HEK293T (cell line): ENCODE measurements at regions not wholly inside any gene's neighbourhood (a gene's known extent, or its start where the extent isn't known, plus 50 kb on each side); places are given as distances from the start of the nearest gene placed in this dataset.

Experiments
- CTCF ChIA-PET: fragments of 350-600 bp; formaldehyde crosslinking; extraction: SDS; loops from one replicate; lab custom pipeline; 2021; ENCODE audit warnings: antibody characterized with exemption, inconsistent platforms; lab: Yijun Ruan, JAX
- POLR2A ChIA-PET: fragments of 350-600 bp; formaldehyde crosslinking; extraction: SDS; loops from one replicate; lab custom pipeline; 2020; ENCODE audit warnings: antibody characterized with exemption, inconsistent platforms; lab: Yijun Ruan, JAX
- DNase-seq: peaks from one replicate; pipeline ENCODE4 v3.0.0; 2012; ENCODE audit warnings: mixed read lengths; ENCODE audit errors: extremely low spot score
- ARNT ChIP-seq: fragments of 450-650 bp; IDR thresholded peaks from 2 replicates; pipeline ENCODE4 v1.6.1; 2017; ENCODE audit warnings: mild to moderate bottlenecking
- BHLHE40 ChIP-seq: fragments of 450-650 bp; IDR thresholded peaks from 2 replicates; pipeline ENCODE4 v1.6.1; 2016; ENCODE audit warnings: mild to moderate bottlenecking, moderate library complexity, borderline replicate concordance
- CTBP1 ChIP-seq: fragments of 450-650 bp; IDR thresholded peaks from 2 replicates; pipeline ENCODE4 v1.6.1; 2016; ENCODE audit warnings: borderline replicate concordance
- ELF4 ChIP-seq: fragments of 450-650 bp; IDR thresholded peaks from 2 replicates; pipeline ENCODE4 v1.6.1; 2017; ENCODE audit warnings: antibody characterized with exemption
- FOXA1 ChIP-seq: fragments of 450-650 bp; IDR thresholded peaks from 2 replicates; pipeline ENCODE4 v1.6.1; 2016; ENCODE audit warnings: mild to moderate bottlenecking
- FOXK2 ChIP-seq: fragments of 450-650 bp; IDR thresholded peaks from 2 replicates; pipeline ENCODE4 v1.6.1; 2016; ENCODE audit warnings: mild to moderate bottlenecking
- FOXM1 ChIP-seq: fragments of 450-650 bp; IDR thresholded peaks from 2 replicates; pipeline ENCODE4 v1.6.1; 2017; ENCODE audit warnings: mild to moderate bottlenecking, borderline replicate concordance
- HDGF ChIP-seq: fragments of 450-650 bp; IDR thresholded peaks from 2 replicates; pipeline ENCODE4 v1.6.1; 2017; ENCODE audit warnings: antibody characterized with exemption, borderline replicate concordance
- L3MBTL2 ChIP-seq: fragments of 450-650 bp; conservative IDR thresholded peaks from 2 replicates; pipeline ENCODE4 v1.6.1; 2016; ENCODE audit warnings: mild to moderate bottlenecking
- LEF1 ChIP-seq: fragments of 450-650 bp; IDR thresholded peaks from 2 replicates; pipeline ENCODE4 v1.6.1; 2017; ENCODE audit warnings: mild to moderate bottlenecking, borderline replicate concordance
- NFRKB ChIP-seq: fragments of 450-650 bp; IDR thresholded peaks from 2 replicates; pipeline ENCODE4 v1.6.1; 2016; ENCODE audit warnings: mild to moderate bottlenecking, moderate library complexity
- SP1 ChIP-seq: fragments of 450-650 bp; IDR thresholded peaks from 2 replicates; pipeline ENCODE4 v1.6.1; 2017
- SUZ12 ChIP-seq: fragments of 450-650 bp; IDR thresholded peaks from 2 replicates; pipeline ENCODE4 v1.6.1; 2016; ENCODE audit warnings: mild to moderate bottlenecking
- TARDBP ChIP-seq: fragments of 450-650 bp; IDR thresholded peaks from 2 replicates; pipeline ENCODE4 v1.6.1; 2016
- ZNF384 ChIP-seq: fragments of 450-650 bp; IDR thresholded peaks from 2 replicates; pipeline ENCODE4 v1.6.1; 2016
- TF ChIP-seq, protein P1 (sequence below): fragments of 450-650 bp; IDR thresholded peaks from 2 replicates; pipeline ENCODE4 v1.6.1; 2016

DNA sequence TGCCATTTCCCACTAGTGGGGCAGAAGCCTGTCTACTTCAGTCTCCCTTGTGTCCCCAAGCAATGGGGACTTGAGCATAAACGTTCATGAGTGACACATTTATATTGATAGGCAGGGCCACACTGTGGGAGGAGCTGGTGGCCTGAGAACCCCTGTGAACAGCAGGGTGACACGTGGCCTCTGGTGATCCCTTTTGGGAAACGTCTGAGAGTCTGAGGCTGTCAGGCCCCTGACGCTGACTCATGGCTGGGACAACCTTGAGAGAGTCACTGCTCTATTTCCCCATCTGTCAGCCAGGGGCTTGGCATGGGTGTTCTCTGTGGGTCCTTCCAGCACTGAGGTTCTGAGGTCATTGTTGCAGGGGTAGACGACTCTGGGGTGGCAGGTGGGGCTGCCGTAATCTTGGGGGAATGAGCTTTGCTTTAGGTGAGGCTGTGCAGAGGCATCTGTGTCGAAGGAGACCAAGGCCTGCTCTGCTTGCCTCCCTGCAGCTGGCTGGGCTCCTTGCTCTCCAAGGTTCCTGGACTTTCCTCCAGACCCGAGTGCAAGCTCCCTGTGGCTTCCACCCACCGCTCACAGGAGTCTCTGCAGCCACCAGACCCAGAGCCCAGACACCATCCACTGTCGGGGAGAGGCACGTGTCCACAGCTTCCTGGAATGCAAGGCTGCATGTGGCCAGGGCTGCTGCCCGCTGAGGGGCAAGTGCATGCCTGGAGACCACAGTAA, 54.7 kb downstream of the SMIM38 start:
- ChIA-PET CTCF (interaction anchor here (1.2 kb wide), 1 partner anchor 79 kb away, joined by 4 read pairs; no protein-coding TSS in a partner anchor), POLR2A (no interaction called here)
- no peak for DNase-seq
- TF ChIP-seq FOXK2: no peak
- TF ChIP-seq, protein P1, sequence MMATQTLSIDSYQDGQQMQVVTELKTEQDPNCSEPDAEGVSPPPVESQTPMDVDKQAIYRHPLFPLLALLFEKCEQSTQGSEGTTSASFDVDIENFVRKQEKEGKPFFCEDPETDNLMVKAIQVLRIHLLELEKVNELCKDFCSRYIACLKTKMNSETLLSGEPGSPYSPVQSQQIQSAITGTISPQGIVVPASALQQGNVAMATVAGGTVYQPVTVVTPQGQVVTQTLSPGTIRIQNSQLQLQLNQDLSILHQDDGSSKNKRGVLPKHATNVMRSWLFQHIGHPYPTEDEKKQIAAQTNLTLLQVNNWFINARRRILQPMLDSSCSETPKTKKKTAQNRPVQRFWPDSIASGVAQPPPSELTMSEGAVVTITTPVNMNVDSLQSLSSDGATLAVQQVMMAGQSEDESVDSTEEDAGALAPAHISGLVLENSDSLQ: peak; percentile 43

DNA sequence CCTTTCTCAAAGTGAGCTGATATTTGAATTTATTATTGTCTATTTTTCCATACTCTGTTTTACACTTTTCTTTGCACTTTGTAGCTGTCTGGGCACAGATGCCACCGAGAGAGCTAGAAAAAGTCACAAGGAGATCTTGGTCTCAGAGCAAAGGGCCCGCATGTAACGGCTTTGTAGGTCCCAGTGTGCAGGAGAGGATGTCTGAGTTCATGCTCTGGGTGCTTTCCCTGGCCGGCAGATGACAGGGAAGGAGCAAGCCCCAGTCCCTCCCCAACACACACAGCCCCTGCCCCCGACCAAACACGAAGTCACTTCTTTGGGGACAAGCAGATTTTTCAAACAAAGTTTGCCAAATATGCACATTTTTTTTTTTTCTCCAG, 55.8 kb downstream of the SMIM38 start:
- CTCF ChIA-PET: interaction anchor here (1.2 kb wide), 1 partner anchor 80 kb away, joined by 4 read pairs; no protein-coding TSS in a partner anchor
- TF ChIP-seq SUZ12 (no peak), NFRKB (no peak), FOXA1 (no peak), L3MBTL2 (no peak), FOXK2 (no peak), LEF1 (no peak), TARDBP (no peak), CTBP1 (no peak), FOXM1 (no peak), ARNT (no peak), BHLHE40 (no peak), HDGF (no peak), SP1 (no peak), ZNF384 (no peak), ELF4 (no peak)
- TF ChIP-seq, protein P1: no peak
- POLR2A ChIA-PET: no interaction called here
- DNase-seq: no peak

DNA sequence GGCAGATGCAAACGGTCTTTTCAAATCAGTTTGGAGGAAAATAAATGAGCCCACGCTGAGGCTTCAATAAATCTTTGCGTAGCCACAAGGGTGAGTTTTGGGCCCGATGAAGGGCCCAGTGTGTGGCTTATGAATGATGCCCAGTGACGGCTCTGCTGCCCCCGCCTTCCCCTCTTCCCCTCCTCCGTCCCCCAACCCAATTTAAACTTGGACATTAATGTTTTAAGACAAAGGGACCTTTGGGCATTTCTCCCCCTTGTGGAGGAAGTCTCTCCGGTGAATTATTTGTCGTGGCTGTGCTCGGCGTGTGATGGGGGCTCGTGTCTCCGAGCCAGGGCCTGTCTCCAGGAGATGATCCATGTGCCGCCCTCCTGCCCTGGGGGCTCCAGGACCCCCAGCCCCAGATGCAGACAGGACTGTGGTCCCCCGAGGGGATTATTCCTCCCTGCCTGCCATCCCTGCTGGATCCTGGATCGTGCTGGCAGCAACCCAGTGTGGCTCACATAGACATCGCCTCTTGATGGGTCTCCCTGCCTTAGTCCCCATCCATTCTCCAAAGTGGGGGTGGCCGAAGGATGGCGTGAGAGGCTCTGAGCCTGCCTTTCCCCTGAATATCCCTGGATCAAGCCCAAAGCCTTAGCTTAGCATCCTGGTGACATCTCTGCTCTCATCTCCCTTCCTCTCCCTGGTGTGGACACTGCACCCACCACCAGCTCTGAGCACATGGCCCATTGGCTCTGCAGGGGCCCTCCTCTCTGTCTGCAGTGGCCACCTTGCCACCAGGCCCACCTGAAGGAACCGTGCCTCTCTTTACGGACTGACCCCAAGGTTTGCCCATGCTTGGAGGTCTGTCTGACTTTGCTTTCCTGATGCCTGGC, 56.4 kb downstream of the SMIM38 start:
- ChIA-PET CTCF (interaction anchor here (0.7 kb wide), 1 partner anchor 20 kb away, joined by 3 read pairs; no protein-coding TSS in a partner anchor), POLR2A (no interaction called here)
- TF ChIP-seq SUZ12 (no peak), CTBP1 (no peak), ARNT (no peak), NFRKB (no peak), L3MBTL2 (no peak), FOXK2 (no peak), ZNF384 (no peak), FOXM1 (no peak), SP1 (no peak)
- TF ChIP-seq, protein P1: no peak
- no peak for DNase-seq

DNA sequence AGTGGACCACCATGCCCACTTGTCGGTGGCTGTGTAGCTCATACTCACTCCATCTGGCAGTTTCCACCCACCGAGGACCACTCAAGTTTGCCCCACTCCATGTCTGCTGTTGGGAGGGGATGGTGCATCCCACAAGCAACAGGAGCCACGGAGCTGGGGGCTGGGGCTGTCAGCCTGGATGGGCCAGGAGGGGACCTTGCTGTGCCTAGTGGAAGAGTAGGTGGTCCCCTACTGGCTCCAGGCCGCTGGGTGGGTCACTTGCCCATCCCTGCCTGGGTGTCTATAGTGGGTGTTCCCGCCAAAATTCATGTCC, 57.0 kb downstream of the SMIM38 start:
- no peak for DNase-seq
- TF ChIP-seq L3MBTL2 (no peak), CTBP1 (no peak), FOXM1 (no peak), BHLHE40 (no peak), TARDBP (no peak), ARNT (no peak), SP1 (no peak), FOXK2 (no peak), ZNF384 (no peak), FOXA1 (no peak), HDGF (no peak), SUZ12 (no peak), LEF1 (no peak), NFRKB (no peak), ELF4 (no peak)
- TF ChIP-seq, protein P1: no peak
- ChIA-PET CTCF (interaction anchor here (0.7 kb wide), 1 partner anchor 21 kb away, joined by 3 read pairs; no protein-coding TSS in a partner anchor), POLR2A (no interaction called here)

DNA sequence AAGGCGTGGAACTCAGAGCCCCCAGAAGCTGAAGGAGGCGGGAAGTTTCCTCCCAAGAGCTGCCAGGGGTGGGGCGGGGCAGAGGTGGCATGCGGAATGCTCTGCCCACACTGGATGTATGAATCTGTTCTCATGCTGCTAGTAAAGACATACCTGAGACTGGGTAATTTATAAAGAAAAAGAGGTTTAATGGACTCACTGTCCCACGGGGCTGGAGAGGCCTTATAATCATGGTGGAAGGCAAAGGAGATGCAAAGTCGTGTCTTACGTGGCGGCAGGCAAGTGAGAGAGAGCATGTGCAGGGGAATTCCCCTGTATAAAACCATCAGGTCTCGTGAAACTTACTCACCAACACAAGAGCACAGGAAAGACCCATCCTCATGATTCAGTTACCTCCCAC, 57.6 kb downstream of the SMIM38 start:
- POLR2A ChIA-PET: no interaction called here
- CTCF ChIA-PET: no interaction called here
- no peak for DNase-seq
- TF ChIP-seq ZNF384: no peak
- TF ChIP-seq FOXM1: no peak
- TF ChIP-seq NFRKB: no peak

DNA sequence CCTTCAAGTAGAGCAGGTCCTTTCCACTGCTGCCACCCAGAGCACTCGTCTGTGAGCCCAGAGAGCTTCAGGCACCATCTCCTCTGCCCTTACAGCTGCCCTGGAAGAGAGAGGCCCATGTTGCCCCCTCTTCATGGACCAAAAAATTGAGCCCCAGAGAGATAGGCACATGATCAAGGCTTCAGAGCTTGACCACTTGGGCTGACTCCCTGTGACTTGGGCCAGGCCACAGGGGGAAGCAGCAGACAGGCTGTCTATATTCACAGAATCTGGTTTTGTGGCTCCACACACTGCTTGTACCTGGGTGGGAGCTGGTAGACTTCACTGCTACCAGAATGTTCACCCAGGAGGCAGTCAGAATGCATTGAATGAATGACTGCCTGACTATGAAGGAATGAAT, 58.2 kb downstream of the SMIM38 start:
- ChIA-PET CTCF (no interaction called here), POLR2A (no interaction called here)
- TF ChIP-seq ARNT: no peak
- no peak for TF ChIP-seq SUZ12
- no peak for TF ChIP-seq ZNF384
- TF ChIP-seq SP1: no peak
- no peak for TF ChIP-seq HDGF
- TF ChIP-seq L3MBTL2: no peak
- TF ChIP-seq FOXK2: no peak
- TF ChIP-seq FOXM1: no peak
- TF ChIP-seq NFRKB: no peak
- no peak for TF ChIP-seq TARDBP
- TF ChIP-seq FOXA1: no peak
- TF ChIP-seq CTBP1: no peak
- no peak for TF ChIP-seq BHLHE40
- no peak for TF ChIP-seq LEF1
- TF ChIP-seq, protein P1: no peak
- no peak for TF ChIP-seq ELF4
- no peak for DNase-seq
